ENCODE measurements at regions not wholly inside any gene's neighbourhood (a gene's known extent, or its start where the extent isn't known, plus 50 kb on each side); places are given as distances from the start of the nearest gene placed in this dataset.

DNA sequence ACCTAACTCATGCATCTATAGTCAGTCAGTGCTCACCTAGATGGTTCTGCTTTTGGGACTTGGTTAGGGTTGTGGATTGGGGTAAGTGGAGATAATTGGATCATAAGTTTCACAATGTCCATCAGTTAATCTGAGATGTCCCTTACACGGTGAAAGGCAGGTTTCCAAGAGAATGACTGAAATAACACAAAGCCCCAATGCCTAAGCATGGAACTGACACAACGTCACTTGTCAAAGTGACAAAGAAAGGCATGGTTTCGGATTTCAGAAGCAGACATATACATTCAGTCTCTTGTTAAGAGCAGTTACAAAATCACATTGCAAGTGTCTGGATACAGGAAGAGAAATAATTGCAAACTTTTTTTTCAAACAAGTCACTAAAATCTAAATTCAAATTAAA, 1456.9 kb downstream of the TECRL start:
- Histone ChIP-seq H3K4me3 (ENCODE audit: low read depth, low read length) (no peak overlapping the region), H3K9ac (ENCODE audit: low read length) (no peak overlapping the region), H3K36me3 (ENCODE audit: control insufficient read depth, insufficient read depth, low read length) (no peaks in the 10 kb centered on the region), H3K27ac (ENCODE audit: low read depth, low read length) (no peak overlapping the region), H3K27me3 (ENCODE audit: control insufficient read depth, insufficient read depth, low read length) (no peaks in the 10 kb centered on the region), H3K9me3 (ENCODE audit: control insufficient read depth, insufficient read depth, low read depth, low read length) (no peaks in the 10 kb centered on the region), H3K4me1 (ENCODE audit: control insufficient read depth, insufficient read depth, low read length) (peaks cover 4% of the 10 kb centered on the region; the same call in 1 of the 2 replicates)

DNA sequence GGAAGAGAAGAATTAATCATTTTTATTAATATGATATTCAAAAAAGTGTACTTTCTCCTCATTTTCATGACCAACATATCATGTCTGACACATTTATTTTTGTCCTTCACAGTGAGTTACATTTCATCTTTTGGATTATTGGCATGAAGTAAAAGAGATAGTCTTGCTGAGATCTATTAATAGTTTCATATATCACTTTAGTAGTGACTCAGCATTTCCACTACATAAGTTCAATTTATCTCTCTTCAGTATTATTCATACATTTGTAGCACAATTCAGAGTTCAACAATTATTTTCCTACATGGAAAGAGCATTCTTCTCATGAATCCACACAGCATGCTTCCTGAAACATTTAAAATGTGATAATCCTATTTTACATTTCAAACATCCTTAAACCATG, 1461.1 kb downstream of the TECRL start:
- no peaks in the 10 kb centered on the region for H3K36me3 ChIP-seq (ENCODE audit: control insufficient read depth, insufficient read depth, low read length)
- no peak overlapping the region for H3K4me3 ChIP-seq (ENCODE audit: low read depth, low read length)
- no peaks in the 10 kb centered on the region for H3K27me3 ChIP-seq (ENCODE audit: control insufficient read depth, insufficient read depth, low read length)
- no peaks in the 10 kb centered on the region; the same call in 1 of the 2 replicates for H3K4me1 ChIP-seq (ENCODE audit: control insufficient read depth, insufficient read depth, low read length)
- H3K9ac ChIP-seq (ENCODE audit: low read length), result no peak overlapping the region
- H3K9me3 ChIP-seq (ENCODE audit: control insufficient read depth, insufficient read depth, low read depth, low read length), result no peaks in the 10 kb centered on the region
- H3K27ac ChIP-seq (ENCODE audit: low read depth, low read length), result no peak overlapping the region

DNA sequence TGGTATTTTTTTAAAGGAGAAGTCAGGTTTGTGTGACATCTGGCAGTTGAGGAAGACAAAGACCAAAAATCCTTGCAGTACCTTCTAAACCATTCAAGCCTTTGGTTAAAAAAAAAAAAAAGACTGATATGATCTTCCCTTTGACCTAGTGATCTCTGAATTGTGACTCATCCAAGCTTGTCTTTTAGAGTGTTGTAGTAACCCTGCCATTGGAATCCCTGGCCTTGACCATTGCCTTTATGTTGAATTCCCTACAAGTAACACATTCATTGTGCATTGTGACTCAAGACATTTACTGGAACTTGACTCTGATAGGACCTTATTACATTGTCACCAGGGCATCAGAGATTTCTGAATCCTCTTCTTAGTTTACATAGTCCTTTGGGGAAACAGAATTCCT, 1469.0 kb downstream of the TECRL start:
- Histone ChIP-seq H3K9me3 (ENCODE audit: control insufficient read depth, insufficient read depth, low read depth, low read length) (peaks cover 11% of the 10 kb centered on the region), H3K27ac (ENCODE audit: low read depth, low read length) (no peak overlapping the region), H3K27me3 (ENCODE audit: control insufficient read depth, insufficient read depth, low read length) (no peaks in the 10 kb centered on the region), H3K4me3 (ENCODE audit: low read depth, low read length) (no peak overlapping the region), H3K4me1 (ENCODE audit: control insufficient read depth, insufficient read depth, low read length) (no peaks in the 10 kb centered on the region), H3K36me3 (ENCODE audit: control insufficient read depth, insufficient read depth, low read length) (no peaks in the 10 kb centered on the region), H3K9ac (ENCODE audit: low read length) (no peak overlapping the region)

DNA sequence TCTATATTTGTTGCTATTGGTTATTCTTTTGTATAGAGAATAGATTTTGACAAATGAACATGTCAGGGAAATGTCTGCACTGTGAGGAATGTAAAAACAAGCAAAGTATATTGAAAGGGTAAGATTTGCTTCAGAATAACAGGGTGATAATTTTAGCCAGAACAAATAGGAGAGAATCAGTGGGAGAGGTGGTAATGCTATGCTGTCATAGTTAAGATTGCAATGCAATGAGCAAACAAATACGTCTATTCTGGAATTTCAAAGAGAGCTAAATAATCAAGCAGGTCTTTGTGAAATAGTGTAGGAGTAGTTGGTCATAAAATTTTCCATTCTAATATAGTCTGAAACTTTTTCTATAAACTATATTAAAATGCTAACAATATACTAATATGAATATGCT, 1478.4 kb downstream of the TECRL start:
- Histone ChIP-seq H3K27ac (ENCODE audit: low read depth, low read length) (no peak overlapping the region), H3K36me3 (ENCODE audit: control insufficient read depth, insufficient read depth, low read length) (no peaks in the 10 kb centered on the region), H3K9ac (ENCODE audit: low read length) (no peak overlapping the region), H3K27me3 (ENCODE audit: control insufficient read depth, insufficient read depth, low read length) (no peaks in the 10 kb centered on the region), H3K4me1 (ENCODE audit: control insufficient read depth, insufficient read depth, low read length) (no peaks in the 10 kb centered on the region), H3K4me3 (ENCODE audit: low read depth, low read length) (no peak overlapping the region), H3K9me3 (ENCODE audit: control insufficient read depth, insufficient read depth, low read depth, low read length) (peaks cover 11% of the 10 kb centered on the region)

DNA sequence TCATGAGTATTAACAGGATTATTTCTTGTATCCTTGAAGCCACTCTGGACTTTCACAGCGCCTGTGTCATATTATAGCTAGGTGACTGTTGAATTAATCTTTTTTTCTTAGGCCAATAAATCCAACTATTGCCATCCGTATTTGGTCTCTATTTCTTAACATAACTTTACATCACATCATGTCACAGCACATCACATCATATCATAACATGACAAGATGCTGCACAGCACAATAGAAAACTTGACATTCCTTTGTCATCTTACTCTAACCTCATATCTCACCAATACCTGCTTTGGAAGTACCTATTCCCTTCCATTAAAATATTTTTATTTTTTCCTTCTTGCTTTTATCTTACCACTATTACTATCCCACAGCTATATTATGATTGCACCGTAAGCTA, 1480.8 kb downstream of the TECRL start:
- Histone ChIP-seq H3K36me3 (ENCODE audit: control insufficient read depth, insufficient read depth, low read length) (no peaks in the 10 kb centered on the region), H3K9me3 (ENCODE audit: control insufficient read depth, insufficient read depth, low read depth, low read length) (no peaks in the 10 kb centered on the region), H3K27ac (ENCODE audit: low read depth, low read length) (no peak overlapping the region), H3K4me3 (ENCODE audit: low read depth, low read length) (no peak overlapping the region), H3K9ac (ENCODE audit: low read length) (no peak overlapping the region), H3K27me3 (ENCODE audit: control insufficient read depth, insufficient read depth, low read length) (no peaks in the 10 kb centered on the region), H3K4me1 (ENCODE audit: control insufficient read depth, insufficient read depth, low read length) (no peaks in the 10 kb centered on the region)

DNA sequence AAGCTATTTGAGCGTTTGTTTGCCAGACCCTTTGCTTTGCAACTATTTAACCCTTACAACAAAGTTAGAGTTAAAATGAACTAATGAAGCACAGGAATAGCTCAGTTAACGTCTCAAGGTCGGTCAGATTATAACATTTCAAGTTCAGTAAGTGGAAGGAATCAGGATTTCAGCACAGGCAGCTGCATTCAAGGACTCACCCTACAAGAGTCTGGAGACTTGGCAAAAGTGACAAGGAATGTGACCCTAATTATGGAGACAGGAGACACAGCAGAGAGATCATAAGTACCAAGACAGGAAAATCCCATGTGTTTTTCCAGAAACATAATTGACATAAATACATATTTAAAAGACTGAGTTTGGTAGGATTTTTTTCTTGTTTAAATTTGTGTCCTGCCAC, 1481.7 kb downstream of the TECRL start:
- Histone ChIP-seq H3K9ac (ENCODE audit: low read length) (no peak overlapping the region), H3K4me1 (ENCODE audit: control insufficient read depth, insufficient read depth, low read length) (no peaks in the 10 kb centered on the region), H3K9me3 (ENCODE audit: control insufficient read depth, insufficient read depth, low read depth, low read length) (no peaks in the 10 kb centered on the region), H3K27ac (ENCODE audit: low read depth, low read length) (no peak overlapping the region), H3K36me3 (ENCODE audit: control insufficient read depth, insufficient read depth, low read length) (no peaks in the 10 kb centered on the region), H3K27me3 (ENCODE audit: control insufficient read depth, insufficient read depth, low read length) (no peaks in the 10 kb centered on the region), H3K4me3 (ENCODE audit: low read depth, low read length) (no peak overlapping the region)

DNA sequence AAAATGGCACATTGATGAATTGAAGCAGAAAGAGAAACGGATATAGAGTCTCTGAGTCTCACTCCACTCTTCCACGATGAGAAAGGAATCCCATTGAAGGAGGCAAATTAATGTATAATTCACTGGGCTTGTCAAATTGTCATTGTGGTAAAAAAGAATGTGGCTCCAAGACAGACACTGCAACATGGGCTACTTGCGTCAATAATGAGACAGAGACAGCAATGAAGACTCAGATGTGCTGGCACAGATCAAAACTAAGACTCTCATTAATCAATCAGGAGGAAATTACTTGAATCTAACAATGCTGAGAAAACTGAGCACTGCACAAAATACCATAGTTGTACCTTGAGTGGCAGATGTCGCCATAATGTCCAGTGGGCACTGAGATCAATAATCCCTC, 1485.5 kb downstream of the TECRL start:
- Histone ChIP-seq H3K36me3 (ENCODE audit: control insufficient read depth, insufficient read depth, low read length) (no peaks in the 10 kb centered on the region), H3K9ac (ENCODE audit: low read length) (no peak overlapping the region), H3K4me1 (ENCODE audit: control insufficient read depth, insufficient read depth, low read length) (no peaks in the 10 kb centered on the region), H3K27me3 (ENCODE audit: control insufficient read depth, insufficient read depth, low read length) (no peaks in the 10 kb centered on the region), H3K9me3 (ENCODE audit: control insufficient read depth, insufficient read depth, low read depth, low read length) (no peaks in the 10 kb centered on the region), H3K4me3 (ENCODE audit: low read depth, low read length) (no peak overlapping the region), H3K27ac (ENCODE audit: low read depth, low read length) (no peak overlapping the region)

DNA sequence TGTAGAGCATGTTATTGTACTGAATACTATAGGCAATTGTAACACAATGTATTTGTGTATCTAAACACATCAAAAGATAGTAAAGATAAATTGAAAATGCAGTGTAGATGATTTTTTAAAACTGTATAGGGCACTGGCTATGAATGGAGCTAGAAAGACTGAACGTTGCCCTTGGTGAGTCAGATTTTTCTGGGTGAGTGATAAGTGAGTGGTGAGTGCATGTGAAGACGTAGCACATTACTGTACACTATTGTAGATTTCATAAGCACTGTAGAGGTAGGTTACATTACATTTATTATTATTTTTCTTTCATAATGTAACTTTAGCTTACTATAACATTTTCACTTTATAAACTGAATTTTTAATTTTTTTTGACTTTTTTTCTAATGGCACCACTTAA, 1491.6 kb downstream of the TECRL start:
- Histone ChIP-seq H3K9me3 (ENCODE audit: control insufficient read depth, insufficient read depth, low read depth, low read length) (no peaks in the 10 kb centered on the region), H3K4me1 (ENCODE audit: control insufficient read depth, insufficient read depth, low read length) (no peaks in the 10 kb centered on the region), H3K27me3 (ENCODE audit: control insufficient read depth, insufficient read depth, low read length) (no peaks in the 10 kb centered on the region), H3K36me3 (ENCODE audit: control insufficient read depth, insufficient read depth, low read length) (no peaks in the 10 kb centered on the region), H3K9ac (ENCODE audit: low read length) (no peak overlapping the region), H3K27ac (ENCODE audit: low read depth, low read length) (no peak overlapping the region), H3K4me3 (ENCODE audit: low read depth, low read length) (no peak overlapping the region)

DNA sequence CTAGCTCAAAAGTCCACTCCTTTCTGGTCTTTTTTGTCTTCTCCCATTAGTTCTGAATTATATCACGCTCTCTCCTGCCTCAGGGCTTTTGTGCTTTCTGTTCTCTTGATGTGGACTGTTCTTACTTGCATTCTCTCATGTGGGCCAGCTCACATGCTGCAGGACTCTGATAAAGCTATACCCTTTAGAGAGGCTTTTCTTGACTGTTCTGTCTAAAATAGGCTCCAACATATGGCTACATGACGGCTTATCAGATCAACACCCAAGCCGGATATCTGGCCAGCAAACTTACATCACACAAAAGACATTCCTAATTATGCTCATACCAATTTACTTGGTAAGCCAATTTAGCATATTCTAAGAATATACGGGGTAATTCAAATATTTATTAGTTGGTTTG, 1494.5 kb downstream of the TECRL start:
- H3K27me3 ChIP-seq (ENCODE audit: control insufficient read depth, insufficient read depth, low read length), result no peaks in the 10 kb centered on the region
- H3K4me3 ChIP-seq (ENCODE audit: low read depth, low read length), result no peak overlapping the region
- no peaks in the 10 kb centered on the region for H3K4me1 ChIP-seq (ENCODE audit: control insufficient read depth, insufficient read depth, low read length)
- no peak overlapping the region for H3K9ac ChIP-seq (ENCODE audit: low read length)
- H3K36me3 ChIP-seq (ENCODE audit: control insufficient read depth, insufficient read depth, low read length), result no peaks in the 10 kb centered on the region
- H3K9me3 ChIP-seq (ENCODE audit: control insufficient read depth, insufficient read depth, low read depth, low read length), result no peaks in the 10 kb centered on the region
- no peak overlapping the region for H3K27ac ChIP-seq (ENCODE audit: low read depth, low read length)

DNA sequence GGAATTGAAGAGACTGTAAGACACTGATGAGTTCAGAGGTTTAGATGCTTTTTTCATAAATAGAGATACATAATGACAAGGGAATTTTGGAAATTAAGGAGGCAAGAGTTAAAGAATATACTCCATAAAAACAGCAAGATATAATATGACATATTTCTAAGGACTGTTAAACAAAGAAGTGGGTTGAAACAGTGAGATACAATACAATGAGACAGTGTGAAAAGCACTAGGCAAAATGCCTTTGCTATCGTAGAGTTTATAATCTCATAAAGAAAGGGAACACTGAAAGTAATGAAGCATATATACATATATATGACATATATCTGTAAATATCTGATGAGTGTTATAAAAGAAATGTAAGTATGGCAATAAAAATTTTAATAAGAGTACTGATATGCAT, 1496.2 kb downstream of the TECRL start:
- no peaks in the 10 kb centered on the region for H3K9me3 ChIP-seq (ENCODE audit: control insufficient read depth, insufficient read depth, low read depth, low read length)
- no peak overlapping the region for H3K9ac ChIP-seq (ENCODE audit: low read length)
- H3K27me3 ChIP-seq (ENCODE audit: control insufficient read depth, insufficient read depth, low read length), result no peaks in the 10 kb centered on the region
- H3K27ac ChIP-seq (ENCODE audit: low read depth, low read length), result no peak overlapping the region
- no peaks in the 10 kb centered on the region for H3K36me3 ChIP-seq (ENCODE audit: control insufficient read depth, insufficient read depth, low read length)
- no peak overlapping the region for H3K4me3 ChIP-seq (ENCODE audit: low read depth, low read length)
- no peaks in the 10 kb centered on the region for H3K4me1 ChIP-seq (ENCODE audit: control insufficient read depth, insufficient read depth, low read length)

DNA sequence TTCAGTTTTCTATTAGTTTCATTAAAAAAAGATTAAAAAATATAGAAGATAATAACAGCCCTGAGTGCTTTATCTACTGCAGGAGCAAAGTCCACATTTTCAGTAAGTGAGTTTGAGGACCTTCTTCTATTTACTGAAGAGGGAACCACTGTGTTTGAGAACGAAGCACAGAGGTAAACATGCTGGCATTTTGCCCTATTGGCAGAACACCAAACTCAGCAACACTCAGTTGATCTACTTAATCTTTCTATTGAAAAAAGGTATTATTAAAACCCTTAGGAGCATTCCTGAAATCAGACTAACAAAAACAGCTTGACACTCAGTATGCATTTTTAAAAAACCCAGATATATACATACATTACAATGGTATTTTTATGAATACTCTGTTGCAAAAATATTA, 1496.7 kb downstream of the TECRL start:
- Histone ChIP-seq H3K27ac (ENCODE audit: low read depth, low read length) (no peak overlapping the region), H3K4me1 (ENCODE audit: control insufficient read depth, insufficient read depth, low read length) (no peaks in the 10 kb centered on the region), H3K9me3 (ENCODE audit: control insufficient read depth, insufficient read depth, low read depth, low read length) (no peaks in the 10 kb centered on the region), H3K27me3 (ENCODE audit: control insufficient read depth, insufficient read depth, low read length) (no peaks in the 10 kb centered on the region), H3K36me3 (ENCODE audit: control insufficient read depth, insufficient read depth, low read length) (no peaks in the 10 kb centered on the region), H3K4me3 (ENCODE audit: low read depth, low read length) (no peak overlapping the region), H3K9ac (ENCODE audit: low read length) (no peak overlapping the region)

DNA sequence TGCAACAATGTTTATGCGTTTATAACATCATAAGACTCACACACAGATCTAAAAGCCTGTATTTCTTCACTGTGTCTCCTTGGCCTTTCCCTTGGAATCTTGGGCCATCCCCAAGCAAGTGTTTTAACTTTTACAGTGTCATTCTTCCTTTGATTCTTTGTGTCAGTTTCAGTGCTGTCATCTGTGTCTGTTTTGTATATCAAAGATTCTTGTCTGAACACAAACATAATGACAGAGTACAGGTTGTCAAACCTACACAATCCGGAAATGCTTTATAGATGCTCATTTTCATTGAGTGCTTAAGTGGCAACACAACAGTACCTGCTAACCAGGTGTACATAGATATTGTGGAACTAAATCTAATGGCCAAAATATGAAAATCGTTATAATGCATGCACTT, 1500.0 kb downstream of the TECRL start:
- Histone ChIP-seq H3K9me3 (ENCODE audit: control insufficient read depth, insufficient read depth, low read depth, low read length) (no peaks in the 10 kb centered on the region), H3K27me3 (ENCODE audit: control insufficient read depth, insufficient read depth, low read length) (no peaks in the 10 kb centered on the region), H3K27ac (ENCODE audit: low read depth, low read length) (no peak overlapping the region), H3K36me3 (ENCODE audit: control insufficient read depth, insufficient read depth, low read length) (no peaks in the 10 kb centered on the region), H3K4me3 (ENCODE audit: low read depth, low read length) (no peak overlapping the region), H3K4me1 (ENCODE audit: control insufficient read depth, insufficient read depth, low read length) (no peaks in the 10 kb centered on the region), H3K9ac (ENCODE audit: low read length) (no peak overlapping the region)

All from HUES6 (cell line).